ENCODE measurements at regions not wholly inside any gene's neighbourhood (a gene's known extent, or its start where the extent isn't known, plus 50 kb on each side); places are given as distances from the start of the nearest gene placed in this dataset.

DNA sequence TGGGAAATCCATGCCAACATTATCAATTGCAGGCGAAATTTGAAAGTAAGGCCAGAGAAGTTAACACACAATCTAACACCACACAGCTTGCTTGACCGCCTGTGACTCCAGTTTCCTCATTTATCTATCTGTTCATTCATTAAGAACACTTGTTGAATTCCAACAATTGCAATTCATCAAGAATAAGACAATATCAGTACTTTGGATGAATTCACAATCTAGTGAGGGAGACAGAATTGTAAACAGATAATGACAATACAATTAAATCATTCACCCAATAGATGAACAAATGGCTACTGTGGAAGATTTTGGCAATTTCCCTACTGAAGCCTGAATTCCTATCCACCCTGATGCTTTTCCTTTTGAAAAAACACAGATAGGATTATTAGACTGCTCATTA is 181.6 kb downstream of the TRIM36 start:
- Mint-ChIP-seq H3K36me3 (no peaks in the 10 kb centered on the region), H3K27ac (no peak overlapping the region), H3K4me1 (no peaks in the 10 kb centered on the region), H3K4me3 (no peak overlapping the region), H3K27me3 (no peaks in the 10 kb centered on the region), H3K9me3 (no peaks in the 10 kb centered on the region)
- no peak for DNase-seq

DNA sequence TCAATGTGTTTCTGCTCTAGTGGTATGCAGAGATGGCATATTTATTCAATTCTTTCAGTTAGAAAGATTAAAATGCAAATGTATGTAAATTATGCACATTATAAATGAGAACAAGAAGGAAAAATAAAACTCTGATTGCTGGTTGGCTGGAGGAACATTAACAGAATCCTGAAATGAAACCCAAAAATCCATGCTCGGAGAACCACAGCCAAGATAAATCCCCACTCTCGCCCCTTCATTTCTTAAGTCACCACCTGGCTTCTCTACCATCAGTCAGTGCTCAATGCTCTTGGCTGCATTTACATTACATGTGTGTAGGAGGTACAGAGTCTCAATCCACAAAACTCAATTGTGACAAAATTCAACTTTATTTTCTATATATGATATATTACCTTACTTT is 184.9 kb downstream of the TRIM36 start:
- H3K36me3 Mint-ChIP-seq, result no peaks in the 10 kb centered on the region
- H3K27me3 Mint-ChIP-seq, result peaks cover 3% of the 10 kb centered on the region
- H3K27ac Mint-ChIP-seq, result no peak overlapping the region
- no peaks in the 10 kb centered on the region for H3K9me3 Mint-ChIP-seq
- DNase-seq, result no peak
- no peak overlapping the region for H3K4me3 Mint-ChIP-seq
- H3K4me1 Mint-ChIP-seq, result no peaks in the 10 kb centered on the region

DNA sequence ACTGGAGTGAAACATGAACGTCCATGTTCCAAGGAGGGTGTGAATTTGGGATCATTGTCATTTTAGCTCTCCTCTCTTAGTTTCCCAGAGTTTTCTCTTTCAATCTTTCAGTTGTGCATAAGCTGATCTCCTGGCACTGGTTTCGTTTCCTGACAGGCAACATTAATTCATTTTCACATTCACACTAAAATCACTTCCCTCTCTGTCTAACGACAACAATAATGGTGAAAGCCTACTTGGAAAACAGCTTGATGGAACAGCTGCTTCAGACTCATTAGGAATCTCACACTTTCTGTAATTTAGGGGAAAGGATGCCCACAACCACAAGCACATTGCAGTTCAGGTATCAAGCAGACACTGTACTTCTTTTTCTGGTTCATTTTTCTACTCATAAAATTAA is 188.6 kb downstream of the TRIM36 start:
- no peak for DNase-seq
- H3K4me3 Mint-ChIP-seq, result no peak overlapping the region
- peaks cover 3% of the 10 kb centered on the region for H3K27me3 Mint-ChIP-seq
- no peaks in the 10 kb centered on the region for H3K9me3 Mint-ChIP-seq
- no peaks in the 10 kb centered on the region for H3K36me3 Mint-ChIP-seq
- H3K27ac Mint-ChIP-seq, result no peak overlapping the region
- H3K4me1 Mint-ChIP-seq, result no peaks in the 10 kb centered on the region

DNA sequence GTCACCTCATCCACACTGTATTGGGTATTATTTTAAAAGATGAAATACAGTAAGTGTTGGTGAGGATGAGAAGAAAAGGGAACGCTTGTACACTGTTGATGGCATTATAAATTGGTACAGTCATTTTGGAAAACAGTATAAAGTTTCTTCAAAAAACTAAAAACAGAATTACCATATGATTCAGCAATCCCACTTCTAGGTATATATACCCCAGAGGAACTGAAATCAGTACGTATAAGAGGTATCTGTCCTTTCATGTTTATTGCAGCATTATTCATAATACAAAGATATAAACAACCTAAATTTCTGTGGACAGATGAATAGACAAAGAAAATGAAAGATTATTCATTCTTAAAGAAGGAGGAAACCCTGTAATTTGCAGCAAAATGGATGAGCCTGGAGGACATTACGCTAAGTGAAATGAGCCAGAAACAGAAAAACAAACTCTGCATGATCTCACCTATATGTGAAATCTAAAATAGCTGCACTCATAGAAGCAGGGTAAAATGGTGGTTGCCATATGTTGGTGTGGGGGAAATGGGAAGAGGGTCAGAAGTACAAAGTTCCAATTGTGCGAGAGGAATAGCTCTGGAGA is 191.6 kb downstream of the TRIM36 start:
- H3K4me3 Mint-ChIP-seq, result no peak overlapping the region
- no peaks in the 10 kb centered on the region for H3K4me1 Mint-ChIP-seq
- no peak overlapping the region for H3K27ac Mint-ChIP-seq
- H3K36me3 Mint-ChIP-seq, result no peaks in the 10 kb centered on the region
- H3K27me3 Mint-ChIP-seq, result peaks cover 3% of the 10 kb centered on the region
- H3K9me3 Mint-ChIP-seq, result no peaks in the 10 kb centered on the region
- no peak for DNase-seq

DNA sequence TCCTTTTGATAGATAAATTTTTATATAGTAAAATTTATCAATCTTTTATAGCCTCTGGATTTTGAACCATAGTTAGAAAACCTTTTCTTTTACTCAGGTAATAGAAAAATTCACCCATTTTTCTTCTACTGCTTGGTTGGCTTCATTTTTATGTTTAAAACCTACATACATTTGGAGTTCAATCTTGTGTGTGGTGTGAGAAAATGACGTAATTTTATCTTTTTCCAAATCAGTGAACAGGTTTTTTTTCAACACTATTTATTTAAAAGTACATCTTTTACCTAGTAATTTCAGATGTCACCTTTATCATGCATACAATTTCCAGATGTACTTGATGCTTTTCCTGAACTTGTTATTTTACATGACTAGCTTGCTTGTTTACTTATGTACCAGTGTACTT is 200.2 kb downstream of the TRIM36 start:
- DNase-seq, result no peak
- Mint-ChIP-seq H3K36me3 (no peaks in the 10 kb centered on the region), H3K4me3 (no peak overlapping the region), H3K27me3 (no peaks in the 10 kb centered on the region), H3K9me3 (peaks cover 18% of the 10 kb centered on the region), H3K4me1 (no peaks in the 10 kb centered on the region), H3K27ac (no peak overlapping the region)

DNA sequence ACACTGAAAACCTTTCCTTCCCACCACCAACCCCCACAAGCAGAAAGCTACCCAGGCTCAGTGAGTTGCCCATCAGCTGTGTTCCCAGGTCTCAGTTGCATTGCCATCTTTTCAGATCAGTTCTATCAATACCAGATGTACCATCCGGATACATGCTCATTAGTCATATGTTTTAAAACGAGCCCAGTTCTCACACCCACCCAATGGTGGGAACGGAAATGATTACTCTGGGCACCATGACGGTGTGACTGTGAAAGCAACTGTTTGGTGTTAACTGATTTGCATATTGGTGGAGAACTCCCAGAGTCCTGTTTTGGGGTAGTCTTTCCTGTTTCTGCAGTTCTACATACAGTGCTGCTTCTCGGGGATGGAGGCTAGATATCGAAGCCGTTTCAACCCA is 212.3 kb downstream of the TRIM36 start:
- Mint-ChIP-seq H3K4me1 (no peaks in the 10 kb centered on the region), H3K36me3 (no peaks in the 10 kb centered on the region), H3K9me3 (no peaks in the 10 kb centered on the region), H3K27me3 (no peaks in the 10 kb centered on the region), H3K27ac (no peak overlapping the region), H3K4me3 (no peak overlapping the region)
- DNase-seq, result no peak

DNA sequence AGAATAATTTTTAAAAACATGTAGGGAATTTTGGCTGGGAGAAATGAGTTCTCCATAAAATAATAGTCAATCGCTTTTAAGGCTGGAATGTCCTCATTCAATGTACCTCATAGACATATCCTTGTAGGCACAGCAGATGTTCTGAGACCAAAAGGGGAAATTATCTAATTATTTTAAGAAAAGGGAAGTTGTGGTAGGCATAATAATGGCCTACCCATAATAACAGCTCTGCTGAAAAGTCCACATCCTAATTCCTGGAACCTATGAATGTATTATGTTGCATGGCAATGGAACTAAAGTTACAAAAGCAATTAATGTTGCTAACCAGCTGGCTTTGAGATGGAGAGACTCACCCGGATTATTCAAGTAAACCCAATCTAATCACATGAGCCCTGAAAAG is 216.1 kb downstream of the TRIM36 start:
- Mint-ChIP-seq H3K4me3 (no peak overlapping the region), H3K9me3 (no peaks in the 10 kb centered on the region), H3K27me3 (peaks cover 3% of the 10 kb centered on the region)

DNA sequence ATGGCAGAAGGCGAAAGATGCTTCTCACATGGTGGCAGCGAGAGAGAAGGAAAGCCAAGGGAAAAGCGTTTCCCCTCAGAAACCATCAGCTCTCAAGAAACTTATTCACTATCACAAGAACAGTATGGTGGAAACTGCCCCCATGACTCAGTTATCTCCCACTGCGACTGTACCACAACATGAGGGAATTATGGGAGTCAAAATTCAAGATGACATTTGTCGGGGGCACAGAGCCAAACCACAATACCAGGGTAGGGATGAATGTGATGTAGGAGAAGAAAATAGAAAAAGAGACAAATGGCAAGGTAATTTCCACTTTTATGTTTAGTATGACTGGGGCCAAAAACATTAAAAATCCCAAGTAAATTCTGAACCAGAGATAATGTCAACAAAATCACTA is 216.8 kb downstream of the TRIM36 start:
- Mint-ChIP-seq H3K9me3 (no peaks in the 10 kb centered on the region), H3K27me3 (peaks cover 3% of the 10 kb centered on the region), H3K27ac (no peak overlapping the region), H3K4me1 (no peaks in the 10 kb centered on the region), H3K36me3 (no peaks in the 10 kb centered on the region), H3K4me3 (no peak overlapping the region)
- DNase-seq, result no peak

More for the DNA sequence above, 216.1 kb downstream of the TRIM36 start:
- H3K27ac Mint-ChIP-seq, result no peak overlapping the region
- no peaks in the 10 kb centered on the region for H3K4me1 Mint-ChIP-seq
- no peaks in the 10 kb centered on the region for H3K36me3 Mint-ChIP-seq
- no peak for DNase-seq

DNA sequence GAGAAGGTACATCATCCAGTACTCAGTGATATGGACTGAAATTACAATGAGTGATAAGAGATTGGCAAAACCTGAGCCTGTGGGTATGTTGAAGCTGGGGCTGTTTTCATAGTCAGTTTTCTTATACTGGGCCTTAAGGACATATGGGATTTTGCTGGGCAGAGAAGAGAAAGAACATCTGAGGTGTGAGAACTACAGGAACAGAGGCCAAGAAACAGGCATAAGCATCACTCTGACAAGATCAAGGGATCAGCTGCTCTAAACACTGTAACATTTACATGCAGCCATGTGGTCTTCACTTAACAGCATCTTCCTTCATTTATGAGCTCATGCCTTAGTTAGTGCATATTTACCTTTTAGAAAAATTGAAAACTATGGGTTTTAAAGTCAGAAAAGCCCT is 220.0 kb downstream of the TRIM36 start:
- H3K27ac Mint-ChIP-seq, result no peak overlapping the region
- no peaks in the 10 kb centered on the region for H3K36me3 Mint-ChIP-seq
- H3K27me3 Mint-ChIP-seq, result peaks cover 3% of the 10 kb centered on the region
- DNase-seq, result no peak
- H3K9me3 Mint-ChIP-seq, result no peaks in the 10 kb centered on the region
- no peaks in the 10 kb centered on the region for H3K4me1 Mint-ChIP-seq
- no peak overlapping the region for H3K4me3 Mint-ChIP-seq

DNA sequence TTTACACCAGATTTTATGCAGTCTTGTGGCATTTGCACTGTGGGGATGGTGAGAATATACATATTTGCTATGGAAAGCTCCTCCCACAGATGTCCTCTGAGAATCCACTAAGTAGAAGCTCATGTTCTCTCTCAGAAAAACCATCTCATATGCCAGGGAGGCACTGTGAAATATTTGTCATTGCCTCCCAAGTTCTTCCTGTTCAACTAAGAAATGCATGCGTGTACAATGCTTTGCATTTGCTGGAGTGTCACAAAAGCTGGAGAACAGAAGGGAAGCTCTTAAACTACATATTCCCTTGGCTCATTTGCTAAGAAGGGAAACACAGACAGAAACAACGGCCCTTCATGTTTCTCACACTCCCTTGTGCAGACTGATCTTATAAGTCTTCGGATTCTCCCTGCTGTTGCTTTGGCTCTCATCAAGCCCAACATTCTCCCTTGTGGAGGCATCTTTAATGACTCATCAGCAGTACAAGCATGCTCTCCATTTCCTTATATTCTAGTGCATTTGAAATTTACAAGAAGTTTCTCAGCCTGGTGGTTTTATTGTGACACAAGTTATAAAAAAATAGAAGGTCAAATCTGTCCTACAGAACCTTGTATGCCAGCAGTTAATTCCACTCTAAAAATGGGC is 220.6 kb downstream of the TRIM36 start:
- no peaks in the 10 kb centered on the region for H3K9me3 Mint-ChIP-seq
- peaks cover 3% of the 10 kb centered on the region for H3K27me3 Mint-ChIP-seq
- no peak for DNase-seq
- no peaks in the 10 kb centered on the region for H3K4me1 Mint-ChIP-seq
- no peak overlapping the region for H3K27ac Mint-ChIP-seq
- no peaks in the 10 kb centered on the region for H3K36me3 Mint-ChIP-seq
- no peak overlapping the region for H3K4me3 Mint-ChIP-seq

DNA sequence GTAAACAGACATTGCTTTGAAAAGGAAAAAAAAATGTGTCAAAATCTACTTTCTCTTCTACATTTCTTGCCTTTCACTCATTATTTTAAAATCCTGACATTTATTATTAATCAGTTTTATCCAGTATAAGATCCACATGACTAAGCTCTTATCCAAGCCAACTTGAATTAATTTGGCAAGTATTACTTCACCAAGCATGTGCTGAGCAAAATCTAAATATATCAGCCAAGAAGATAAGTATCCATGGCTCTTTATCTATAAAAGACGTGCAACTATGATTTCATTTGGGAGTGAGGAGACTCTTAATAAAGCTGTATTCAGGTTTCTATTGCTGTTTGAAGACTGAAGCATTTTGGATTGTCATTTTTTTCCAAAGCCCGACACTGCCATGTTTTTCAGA is 221.3 kb downstream of the TRIM36 start:
- Mint-ChIP-seq H3K27me3 (peaks cover 3% of the 10 kb centered on the region), H3K9me3 (peaks cover 2% of the 10 kb centered on the region), H3K4me1 (no peaks in the 10 kb centered on the region), H3K27ac (no peak overlapping the region), H3K4me3 (no peak overlapping the region), H3K36me3 (no peaks in the 10 kb centered on the region)
- DNase-seq, result no peak

DNA sequence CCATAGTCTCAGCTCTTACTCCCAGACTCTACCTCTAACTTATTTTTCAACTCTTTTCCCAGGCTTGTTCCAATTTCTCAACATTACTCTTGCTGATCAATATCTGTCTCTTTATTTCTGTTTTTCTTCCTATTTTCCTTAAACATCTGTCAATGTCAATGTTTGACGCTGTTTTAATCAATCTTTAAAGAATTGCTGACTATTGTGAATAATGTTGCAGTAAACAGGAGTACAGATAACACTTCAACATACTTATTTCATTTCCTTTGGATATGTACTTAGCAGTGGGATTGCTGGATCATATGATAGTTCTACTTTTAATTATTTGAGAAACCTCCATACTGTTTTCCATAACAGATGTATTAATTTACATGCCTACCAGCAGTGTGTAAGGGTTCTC is 229.0 kb downstream of the TRIM36 start:
- no peaks in the 10 kb centered on the region for H3K27me3 Mint-ChIP-seq
- DNase-seq, result no peak
- no peak overlapping the region for H3K27ac Mint-ChIP-seq
- no peaks in the 10 kb centered on the region for H3K36me3 Mint-ChIP-seq
- H3K9me3 Mint-ChIP-seq, result peaks cover 18% of the 10 kb centered on the region
- no peak overlapping the region for H3K4me3 Mint-ChIP-seq
- H3K4me1 Mint-ChIP-seq, result no peaks in the 10 kb centered on the region

DNA sequence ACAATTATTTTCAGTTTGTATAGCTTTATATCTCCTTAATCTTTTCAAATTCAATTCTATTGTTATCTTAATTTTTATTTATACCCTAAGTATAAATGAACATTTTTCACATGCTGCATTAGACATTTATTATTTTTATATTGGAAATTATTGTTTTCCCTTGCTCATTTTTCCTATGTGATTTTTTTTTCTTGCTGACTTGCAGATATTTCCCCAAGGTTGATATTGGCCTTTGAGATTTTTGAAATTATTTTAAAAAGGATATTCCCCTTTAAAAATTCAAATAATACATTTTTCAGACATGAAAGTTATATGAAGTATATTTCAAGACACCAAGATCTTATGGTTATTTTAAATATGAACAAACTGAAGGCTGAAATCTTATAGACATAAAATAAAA is 234.2 kb downstream of the TRIM36 start:
- Mint-ChIP-seq H3K27ac (no peak overlapping the region), H3K4me1 (no peaks in the 10 kb centered on the region), H3K27me3 (no peaks in the 10 kb centered on the region), H3K9me3 (peaks cover 10% of the 10 kb centered on the region), H3K4me3 (no peak overlapping the region), H3K36me3 (no peaks in the 10 kb centered on the region)
- no peak for DNase-seq

DNA sequence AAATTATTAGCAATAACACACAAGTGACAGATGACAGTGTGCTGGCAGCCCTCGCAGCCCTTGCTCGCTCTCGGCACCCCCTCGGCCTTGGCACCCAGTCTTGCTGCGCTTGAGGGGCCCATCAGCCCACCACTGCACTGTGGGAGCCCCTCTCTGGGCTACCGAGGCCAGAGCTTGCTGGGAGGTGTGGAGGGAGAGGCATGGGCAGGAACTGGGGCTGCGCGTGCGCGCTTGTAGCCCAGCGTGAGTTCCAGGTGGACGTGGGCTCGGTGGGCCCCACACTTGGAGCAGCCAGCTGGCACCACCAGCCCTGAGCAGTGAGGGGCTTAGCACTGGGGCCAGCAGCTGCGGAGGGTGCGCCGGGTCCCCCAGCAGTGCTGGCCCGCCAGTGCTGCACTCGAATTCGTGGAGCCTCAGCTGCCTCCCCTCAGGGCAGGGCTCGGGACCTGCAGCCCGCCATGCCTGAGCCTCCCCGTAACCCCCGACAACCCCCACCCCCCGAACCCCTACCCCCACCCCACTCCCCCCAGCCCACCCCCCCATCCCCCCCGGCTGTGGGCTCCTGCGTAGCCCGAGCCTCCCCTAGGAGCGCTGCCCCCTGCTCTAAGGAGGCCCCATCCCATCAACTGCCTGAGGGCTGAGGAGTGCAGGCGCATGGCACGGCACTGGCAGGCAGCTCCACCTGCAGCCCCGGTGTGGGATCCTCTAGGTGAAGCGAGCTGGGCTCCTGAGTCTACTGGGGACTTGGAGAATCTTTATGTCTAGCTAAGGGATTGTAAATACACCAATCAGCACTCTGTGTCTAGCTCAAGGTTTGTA is 240.9 kb downstream of the TRIM36 start:
- Mint-ChIP-seq H3K36me3 (no peaks in the 10 kb centered on the region), H3K4me3 (no peak overlapping the region), H3K4me1 (no peaks in the 10 kb centered on the region), H3K27me3 (no peaks in the 10 kb centered on the region), H3K9me3 (no peaks in the 10 kb centered on the region), H3K27ac (no peak overlapping the region)
- DNase-seq, result no peak

DNA sequence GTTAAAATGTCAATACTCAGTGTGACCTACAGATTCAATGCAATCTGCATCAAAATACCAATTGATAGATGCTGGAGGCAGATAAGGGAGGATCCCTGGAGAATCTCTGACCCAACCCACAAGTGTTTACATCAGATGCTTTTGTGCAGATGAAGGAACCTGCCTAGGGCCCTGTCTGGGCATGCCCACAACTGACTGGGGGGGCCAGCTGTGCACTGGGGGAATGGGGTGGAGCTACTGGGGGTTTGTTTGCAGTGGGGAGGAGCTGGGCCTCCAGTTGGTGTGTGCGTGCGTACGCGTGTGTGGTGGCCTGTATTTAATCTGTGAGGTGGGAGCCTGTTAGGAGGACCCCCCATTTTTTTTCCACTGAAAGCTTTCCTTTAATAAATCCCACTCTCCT is 244.9 kb downstream of the TRIM36 start:
- Mint-ChIP-seq H3K4me3 (no peak overlapping the region), H3K9me3 (no peaks in the 10 kb centered on the region), H3K27me3 (no peaks in the 10 kb centered on the region), H3K36me3 (no peaks in the 10 kb centered on the region), H3K4me1 (no peaks in the 10 kb centered on the region), H3K27ac (no peak overlapping the region)
- no peak for DNase-seq
